GM20000 (cell line): ENCODE measurements at regions not wholly inside any gene's neighbourhood (a gene's known extent, or its start where the extent isn't known, plus 50 kb on each side); places are given as distances from the start of the nearest gene placed in this dataset.
"Not testable (repeated sequence)": the region's sequence is repeated elsewhere in the genome, so short reads cannot be mapped to it uniquely, and the experiment has no call there.

Source experiments
- DNase-seq: peaks from one replicate; pipeline ENCODE4 v3.0.0; 2012; ENCODE audit warnings: low spot score
- TF ChIP-seq, protein P1 (sequence below): IDR thresholded peaks from 2 replicates; pipeline ENCODE4 v1.5.1; 2012; ENCODE audit warnings: mild to moderate bottlenecking, control low read depth; ENCODE audit errors: extremely low read depth, missing control alignments

DNA sequence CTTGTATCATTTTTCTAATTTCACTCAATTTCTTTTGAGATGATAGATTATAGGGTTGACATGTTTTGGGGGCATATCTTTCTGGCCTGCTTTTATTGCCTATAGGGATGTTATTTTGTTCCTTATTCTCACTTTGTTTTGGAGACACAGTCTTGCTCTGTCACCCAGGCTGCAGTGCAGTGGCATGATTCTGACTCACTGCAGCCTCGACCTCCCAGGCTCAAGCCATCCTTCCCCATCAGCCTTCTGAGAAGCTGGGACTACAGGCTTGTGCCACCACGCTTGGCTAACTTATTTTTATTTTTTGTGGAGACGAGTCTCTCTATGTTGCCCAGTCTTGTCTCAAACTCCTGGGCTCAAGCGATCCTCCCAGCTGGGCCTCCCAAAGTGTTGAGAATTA is 72.8 kb upstream of the FAN1 start:
- TF ChIP-seq, protein P1, sequence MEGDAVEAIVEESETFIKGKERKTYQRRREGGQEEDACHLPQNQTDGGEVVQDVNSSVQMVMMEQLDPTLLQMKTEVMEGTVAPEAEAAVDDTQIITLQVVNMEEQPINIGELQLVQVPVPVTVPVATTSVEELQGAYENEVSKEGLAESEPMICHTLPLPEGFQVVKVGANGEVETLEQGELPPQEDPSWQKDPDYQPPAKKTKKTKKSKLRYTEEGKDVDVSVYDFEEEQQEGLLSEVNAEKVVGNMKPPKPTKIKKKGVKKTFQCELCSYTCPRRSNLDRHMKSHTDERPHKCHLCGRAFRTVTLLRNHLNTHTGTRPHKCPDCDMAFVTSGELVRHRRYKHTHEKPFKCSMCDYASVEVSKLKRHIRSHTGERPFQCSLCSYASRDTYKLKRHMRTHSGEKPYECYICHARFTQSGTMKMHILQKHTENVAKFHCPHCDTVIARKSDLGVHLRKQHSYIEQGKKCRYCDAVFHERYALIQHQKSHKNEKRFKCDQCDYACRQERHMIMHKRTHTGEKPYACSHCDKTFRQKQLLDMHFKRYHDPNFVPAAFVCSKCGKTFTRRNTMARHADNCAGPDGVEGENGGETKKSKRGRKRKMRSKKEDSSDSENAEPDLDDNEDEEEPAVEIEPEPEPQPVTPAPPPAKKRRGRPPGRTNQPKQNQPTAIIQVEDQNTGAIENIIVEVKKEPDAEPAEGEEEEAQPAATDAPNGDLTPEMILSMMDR = no peak
- DNase-seq = no peak

DNA sequence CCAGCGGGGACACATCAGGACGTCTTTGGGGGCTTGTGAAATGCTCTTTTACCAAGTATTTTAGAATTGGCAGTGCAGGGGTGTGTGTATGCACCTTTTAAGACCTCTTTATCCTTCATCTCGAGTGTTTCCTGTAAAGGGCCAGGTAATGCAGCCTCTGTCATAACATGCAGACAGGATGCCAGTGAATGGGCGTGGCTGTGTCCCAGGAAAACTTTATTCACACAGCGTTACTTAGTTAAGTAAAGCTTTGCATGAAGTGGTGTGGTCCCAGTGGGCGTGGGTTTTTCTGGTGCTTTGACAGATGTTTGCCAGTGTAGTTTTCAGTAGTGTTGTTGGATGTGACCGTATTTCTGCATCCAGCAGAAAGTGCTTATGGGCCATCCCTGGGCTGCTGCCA is 70.3 kb upstream of the FAN1 start:
- DNase-seq = not testable (repeated sequence)

DNA sequence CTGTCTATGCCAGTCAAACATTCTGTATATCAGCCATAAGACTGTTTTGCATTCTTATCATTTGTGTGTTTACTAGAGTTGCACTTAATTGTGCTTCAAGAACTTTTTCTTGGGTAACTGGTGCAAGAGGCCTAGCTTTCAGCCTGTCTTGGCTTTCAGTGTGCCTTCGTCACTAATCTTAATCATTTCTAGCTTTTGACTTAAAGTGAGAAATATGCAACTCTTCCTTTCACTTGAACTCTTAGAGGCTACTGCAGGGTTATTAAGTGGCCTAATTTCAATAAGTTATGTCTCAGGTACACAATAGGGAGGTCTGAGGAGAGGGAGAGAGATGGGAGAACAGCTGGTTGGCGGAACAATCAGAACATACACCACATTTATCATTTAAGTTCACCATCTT is 62.1 kb upstream of the FAN1 start:
- not testable (repeated sequence) for DNase-seq

DNA sequence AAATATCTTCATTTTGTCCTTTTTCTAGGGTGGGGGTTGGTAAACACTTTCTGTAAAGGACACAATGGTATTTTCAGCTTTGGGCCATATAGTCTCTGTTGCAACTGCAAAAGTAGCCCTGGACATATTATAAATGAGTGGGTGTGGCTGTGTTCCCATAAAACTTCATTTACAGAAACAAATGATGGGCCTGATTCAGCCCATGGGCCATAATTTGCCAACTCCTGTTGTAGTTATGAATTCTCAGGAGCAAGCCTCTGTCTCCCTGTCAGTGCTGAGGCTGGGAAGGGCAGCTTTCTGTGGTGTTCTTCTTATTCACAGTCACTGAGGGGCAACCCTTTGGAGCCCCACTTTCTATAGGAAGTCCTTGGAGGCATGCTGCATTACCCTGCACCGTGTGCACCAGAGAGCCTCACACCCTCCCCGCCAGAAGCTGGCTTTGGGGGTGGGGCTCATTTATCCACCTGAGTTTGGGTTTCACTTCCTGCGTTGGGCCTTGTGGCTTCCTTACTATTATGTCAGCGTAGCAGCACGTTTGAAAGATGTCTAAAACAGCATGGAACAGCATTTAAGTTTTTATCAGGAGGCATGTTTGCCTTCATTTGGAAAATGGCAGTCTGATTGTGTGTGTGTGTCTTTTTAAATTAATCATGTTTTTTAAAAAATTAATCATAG is 60.8 kb upstream of the FAN1 start:
- DNase-seq = peak; percentile 34

DNA sequence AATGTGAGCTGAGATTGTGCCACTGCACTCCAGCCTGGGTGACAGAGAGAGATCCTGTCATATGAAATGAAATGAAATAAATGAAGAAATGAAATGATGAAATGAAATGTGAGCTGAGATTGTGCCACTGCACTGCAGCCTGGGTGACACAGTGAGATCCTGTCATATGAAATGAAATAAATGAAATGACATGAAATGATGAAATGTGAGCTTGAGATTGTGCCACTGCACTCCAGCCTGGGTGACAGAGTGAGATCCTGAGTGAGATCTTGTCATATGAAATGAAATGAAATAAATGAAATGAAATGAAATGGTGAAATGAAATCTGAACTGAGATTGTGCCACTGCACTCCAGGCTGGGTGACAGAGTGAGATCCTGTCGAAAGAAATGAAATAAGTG is 58.2 kb upstream of the FAN1 start:
- DNase-seq = not testable (repeated sequence)
